GM23248 (cell line): ENCODE measurements at regions not wholly inside any gene's neighbourhood (a gene's known extent, or its start where the extent isn't known, plus 50 kb on each side); places are given as distances from the start of the nearest gene placed in this dataset.

ENCODE experiments used
- EZH2 ChIP-seq: fragments of 200-600 bp; sonication (generic); IDR thresholded peaks from 2 replicates; pipeline ENCODE4 v1.6.1; 2018; ENCODE audit warnings: antibody characterized with exemption, mild to moderate bottlenecking; ENCODE audit not compliant: insufficient read depth, poor library complexity, severe bottlenecking
- EZH2phosphoT487 ChIP-seq: fragments of 200-600 bp; sonication (generic); IDR thresholded peaks from 2 replicates; pipeline ENCODE4 v1.6.1; 2018; ENCODE audit warnings: antibody characterized with exemption, moderate library complexity, mild to moderate bottlenecking, low read depth; ENCODE audit not compliant: insufficient read depth

GRCh38 chr3:106862067-106862466 is 515.2 kb upstream of the CCDC54 start:
- TF ChIP-seq EZH2 (no peak), EZH2phosphoT487 (no peak)
